ENCODE measurements at regions not wholly inside any gene's neighbourhood (a gene's known extent, or its start where the extent isn't known, plus 50 kb on each side); places are given as distances from the start of the nearest gene placed in this dataset.

DNA sequence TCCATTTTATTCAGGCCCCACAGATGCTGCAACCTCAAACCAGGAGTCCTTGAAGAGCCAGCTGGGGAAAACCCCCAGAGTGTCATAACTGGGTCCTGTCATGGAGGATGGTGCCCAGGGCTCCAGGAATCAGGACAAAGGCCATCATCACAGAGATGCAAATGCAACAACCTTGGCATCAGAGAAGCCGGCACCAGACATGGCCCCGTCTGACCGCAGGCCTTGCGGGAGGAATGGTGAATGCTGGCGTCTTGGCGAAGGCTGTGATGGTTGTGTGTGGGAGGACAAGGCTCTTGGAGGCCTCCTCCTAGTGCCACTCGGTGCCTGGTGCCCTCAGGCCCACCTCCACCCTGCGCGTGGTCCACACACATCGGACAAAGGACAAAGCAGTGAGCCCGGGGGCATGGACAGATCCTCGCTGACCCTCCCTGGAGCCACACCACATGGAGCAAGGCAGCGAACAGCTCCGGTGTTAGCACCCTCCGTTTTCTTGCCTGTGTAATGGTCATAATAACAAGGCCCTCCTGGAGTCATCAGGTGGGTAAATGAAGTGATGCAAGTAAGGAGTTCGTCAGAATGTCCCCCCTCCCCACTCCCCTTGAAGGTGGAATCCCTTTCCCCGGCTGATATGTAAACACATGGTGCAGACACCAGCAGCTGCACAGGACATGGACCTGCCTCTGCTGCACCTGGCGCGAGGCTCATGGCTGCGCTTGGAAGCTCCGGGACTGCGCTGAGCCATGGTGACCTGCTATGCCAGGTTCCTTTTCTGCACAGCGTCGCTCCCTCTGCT is 380.7 kb downstream of the IRX2 start:
- TF ChIP-seq CTCF (IDR thresholded peaks at IDR 0.05) (no peak), POLR2A (IDR thresholded peaks at IDR 0.05) (no peak), EP300 (IDR thresholded peaks at IDR 0.05) (no peak)

Data from ovary (tissue), 3 donors.